Activated T-cell treated with anti-CD3 and anti-CD28 coated beads, Interleukin-2, amount 50 U/mL, for 24 hours (primary cell): ENCODE measurements at regions not wholly inside any gene's neighbourhood (a gene's known extent, or its start where the extent isn't known, plus 50 kb on each side); places are given as distances from the start of the nearest gene placed in this dataset.
A peak's percentile ranks its signal among the peaks of the same experiment; 100 is the strongest.
"Not testable (repeated sequence)": the region's sequence is repeated elsewhere in the genome, so short reads cannot be mapped to it uniquely, and the experiment has no call there.

Source experiments
- DNase-seq: peaks from one replicate; pipeline ENCODE4 v3.0.0-alpha.2; 2020
- H3K27ac Mint-ChIP-seq: 2 replicates; pipeline ENCODE4 v1.8.0; 2020; ENCODE audit warnings: mild to moderate bottlenecking, mixed read lengths
- H3K27me3 Mint-ChIP-seq: 2 replicates; pipeline ENCODE4 v1.8.0; 2020; ENCODE audit warnings: mixed read lengths
- H3K36me3 Mint-ChIP-seq: 2 replicates; pipeline ENCODE4 v1.8.0; 2020; ENCODE audit warnings: low read depth, mixed read lengths
- H3K4me1 Mint-ChIP-seq: 2 replicates; pipeline ENCODE4 v1.8.0; 2020; ENCODE audit warnings: low read depth, mixed read lengths
- H3K4me3 Mint-ChIP-seq: 2 replicates; pipeline ENCODE4 v1.8.0; 2020; ENCODE audit warnings: mild to moderate bottlenecking, moderate library complexity, mixed read lengths
- H3K9me3 Mint-ChIP-seq: 2 replicates; pipeline ENCODE4 v1.8.0; 2020; ENCODE audit warnings: mixed read lengths

DNA sequence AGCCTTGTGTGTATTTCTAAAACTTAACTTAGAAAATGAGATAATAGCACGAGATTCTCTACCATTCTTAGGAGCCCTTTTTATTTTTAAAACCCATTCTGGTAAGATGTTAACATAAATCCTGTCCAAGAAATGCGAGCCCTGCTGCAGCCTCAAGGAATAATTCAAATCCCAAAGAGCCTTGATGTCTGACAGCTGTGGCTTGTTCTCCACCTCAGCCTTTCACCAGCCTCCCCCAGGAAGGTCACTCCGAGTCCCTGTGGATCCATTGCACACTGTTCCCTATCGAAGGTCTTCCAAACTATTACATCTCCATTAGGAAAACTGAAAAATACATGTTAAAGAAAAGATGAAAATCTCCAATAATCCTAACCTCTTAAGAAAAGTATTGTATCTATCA is 98.5 kb upstream of the S1PR3 start:
- Mint-ChIP-seq H3K36me3 (no peaks in the 10 kb centered on the region), H3K27me3 (peaks cover 36% of the 10 kb centered on the region), H3K4me1 (peaks cover 7% of the 10 kb centered on the region), H3K4me3 (no peak overlapping the region), H3K27ac (no peak overlapping the region), H3K9me3 (no peaks in the 10 kb centered on the region)
- no peak for DNase-seq

GRCh38 chr9:88897081-88897480 is 94.2 kb upstream of the S1PR3 start:
- peaks cover 39% of the 10 kb centered on the region for H3K27me3 Mint-ChIP-seq
- H3K4me1 Mint-ChIP-seq, result no peaks in the 10 kb centered on the region
- H3K4me3 Mint-ChIP-seq, result no peak overlapping the region
- H3K27ac Mint-ChIP-seq, result no peak overlapping the region
- no peaks in the 10 kb centered on the region for H3K36me3 Mint-ChIP-seq
- DNase-seq, result no peak
- no peaks in the 10 kb centered on the region for H3K9me3 Mint-ChIP-seq

DNA sequence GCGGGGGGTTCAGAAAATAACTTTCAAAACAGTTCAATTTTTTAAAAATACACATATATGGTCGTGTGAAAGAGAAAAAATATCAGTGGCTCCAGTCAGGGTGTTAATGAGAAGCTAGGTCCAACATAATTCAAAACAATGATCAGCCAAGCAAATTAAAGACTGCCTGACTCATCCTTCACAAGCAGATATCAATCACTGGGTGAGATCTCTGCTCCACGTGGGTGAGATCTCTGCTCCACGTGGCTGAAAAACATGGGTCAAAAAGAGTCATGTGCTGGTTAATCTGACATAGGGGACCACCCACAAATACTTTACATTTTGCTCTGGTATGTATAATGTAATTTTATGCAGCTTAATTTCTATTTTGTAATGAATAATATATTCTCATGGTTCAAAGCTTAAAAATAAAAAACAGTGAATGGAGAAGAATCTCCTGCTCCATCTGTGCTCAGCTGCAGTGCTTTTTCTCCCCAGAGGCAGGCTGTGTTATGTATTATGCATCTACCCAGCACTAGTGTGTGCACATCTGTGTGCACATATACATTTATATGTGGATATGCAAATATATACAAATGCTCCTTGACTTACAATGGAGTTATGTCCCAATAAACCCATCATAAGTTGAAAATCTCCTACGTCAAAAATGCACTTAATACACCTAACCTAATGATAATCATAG is 93.1 kb upstream of the S1PR3 start:
- Mint-ChIP-seq H3K9me3 (no peaks in the 10 kb centered on the region), H3K4me3 (no peak overlapping the region), H3K4me1 (no peaks in the 10 kb centered on the region), H3K27me3 (peaks cover 34% of the 10 kb centered on the region), H3K27ac (no peak overlapping the region), H3K36me3 (no peaks in the 10 kb centered on the region)
- DNase-seq, result no peak

DNA sequence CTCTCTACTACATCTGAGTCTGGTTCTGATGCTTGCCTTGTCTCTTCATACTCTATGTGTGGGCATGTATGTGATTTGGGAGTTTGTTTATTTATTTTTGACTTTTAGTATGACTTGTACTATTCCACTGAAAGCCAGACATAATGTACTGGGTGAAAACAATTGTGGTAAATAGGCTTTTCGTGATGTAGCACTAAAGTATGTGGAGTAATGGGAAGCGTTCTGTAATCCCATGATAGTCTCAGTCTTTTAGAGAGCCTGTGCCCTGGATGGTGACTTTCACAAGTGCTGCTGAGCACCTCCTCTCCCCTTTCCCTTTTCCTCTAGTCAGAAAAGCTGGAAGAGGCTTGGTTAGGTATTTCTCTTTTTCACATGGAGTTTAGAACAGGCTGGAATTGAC is 85.8 kb upstream of the S1PR3 start:
- peaks cover 10% of the 10 kb centered on the region for H3K9me3 Mint-ChIP-seq
- peaks cover 50% of the 10 kb centered on the region for H3K27me3 Mint-ChIP-seq
- H3K27ac Mint-ChIP-seq, result no peak overlapping the region

GRCh38 chr9:88915916-88916315 is 75.4 kb upstream of the S1PR3 start:
- H3K9me3 Mint-ChIP-seq, result peaks cover 12% of the 10 kb centered on the region
- DNase-seq, result no peak
- no peak overlapping the region for H3K4me3 Mint-ChIP-seq
- H3K27me3 Mint-ChIP-seq, result peaks cover 28% of the 10 kb centered on the region
- H3K27ac Mint-ChIP-seq, result no peak overlapping the region
- peaks cover 15% of the 10 kb centered on the region for H3K4me1 Mint-ChIP-seq
- peaks cover 3% of the 10 kb centered on the region for H3K36me3 Mint-ChIP-seq

More for the DNA sequence above, 85.8 kb upstream of the S1PR3 start:
- Mint-ChIP-seq H3K36me3 (no peaks in the 10 kb centered on the region), H3K4me1 (no peaks in the 10 kb centered on the region), H3K4me3 (no peak overlapping the region)
- no peak for DNase-seq

DNA sequence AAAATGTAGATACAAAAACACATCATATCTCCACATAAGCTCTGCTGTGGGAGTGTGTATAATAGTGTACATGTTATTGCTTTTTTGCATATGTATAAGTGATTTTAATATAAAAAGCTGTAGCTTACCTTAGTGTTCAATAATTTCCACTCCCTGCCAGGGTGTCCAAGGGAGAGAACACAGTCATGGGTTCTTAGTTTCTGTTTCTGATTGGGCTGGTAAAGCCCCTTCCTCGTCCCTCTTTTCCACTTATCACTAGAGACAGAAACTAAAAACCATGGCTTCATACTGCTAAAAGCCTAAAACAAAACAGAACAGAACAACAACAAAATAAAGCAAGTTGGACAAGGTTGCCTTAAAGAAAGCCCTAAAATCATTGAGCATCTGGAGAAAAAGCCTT is 74.4 kb upstream of the S1PR3 start:
- peaks cover 30% of the 10 kb centered on the region for H3K27me3 Mint-ChIP-seq
- H3K36me3 Mint-ChIP-seq, result peaks cover 3% of the 10 kb centered on the region
- no peak overlapping the region for H3K27ac Mint-ChIP-seq
- DNase-seq, result no peak
- peaks cover 25% of the 10 kb centered on the region for H3K4me1 Mint-ChIP-seq
- no peak overlapping the region for H3K4me3 Mint-ChIP-seq
- peaks cover 12% of the 10 kb centered on the region for H3K9me3 Mint-ChIP-seq

- DNase-seq, result no peak
- no peak overlapping the region for H3K4me3 Mint-ChIP-seq
- H3K27me3 Mint-ChIP-seq, result peaks cover 30% of the 10 kb centered on the region
- H3K4me1 Mint-ChIP-seq, result peaks cover 30% of the 10 kb centered on the region
- no peak overlapping the region for H3K27ac Mint-ChIP-seq
- H3K36me3 Mint-ChIP-seq, result peaks cover 3% of the 10 kb centered on the region
- peaks cover 12% of the 10 kb centered on the region for H3K9me3 Mint-ChIP-seq
These were observed 73.9 kb upstream of the S1PR3 start for GRCh38 chr9:88917375-88917774.

DNA sequence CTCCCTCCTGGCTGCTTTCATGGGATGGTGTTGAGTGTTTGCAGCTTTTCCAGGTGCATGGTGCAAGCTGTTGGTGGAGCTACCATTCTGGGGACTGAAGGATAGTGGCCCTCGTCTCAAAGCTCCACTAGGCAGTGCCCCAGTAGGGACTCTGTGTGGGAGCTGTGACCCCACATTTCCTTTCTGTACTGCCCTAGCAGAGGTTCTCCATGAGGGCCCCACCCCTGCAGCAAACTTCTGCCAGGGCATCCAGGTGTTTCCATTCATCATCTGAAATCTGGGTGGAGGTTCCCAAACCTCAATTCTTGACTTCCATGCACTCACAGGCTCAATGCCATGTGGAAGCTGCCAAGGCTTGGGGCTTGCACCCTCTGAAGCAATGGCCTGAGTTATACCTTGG is 72.7 kb upstream of the S1PR3 start:
- Mint-ChIP-seq H3K27me3 (peaks cover 34% of the 10 kb centered on the region), H3K4me1 (peaks cover 40% of the 10 kb centered on the region), H3K9me3 (peaks cover 12% of the 10 kb centered on the region)
- H3K27ac Mint-ChIP-seq, H3K4me3 Mint-ChIP-seq, DNase-seq, H3K36me3 Mint-ChIP-seq: not testable (repeated sequence)

- peaks cover 51% of the 10 kb centered on the region for H3K4me1 Mint-ChIP-seq
- H3K9me3 Mint-ChIP-seq, result peaks cover 12% of the 10 kb centered on the region
- peaks cover 35% of the 10 kb centered on the region for H3K27me3 Mint-ChIP-seq
- H3K4me3 Mint-ChIP-seq, result no peak overlapping the region
- no peak overlapping the region for H3K27ac Mint-ChIP-seq
- H3K36me3 Mint-ChIP-seq, result peaks cover 3% of the 10 kb centered on the region
- no peak for DNase-seq
These were observed 70.6 kb upstream of the S1PR3 start for GRCh38 chr9:88920645-88921044.

DNA sequence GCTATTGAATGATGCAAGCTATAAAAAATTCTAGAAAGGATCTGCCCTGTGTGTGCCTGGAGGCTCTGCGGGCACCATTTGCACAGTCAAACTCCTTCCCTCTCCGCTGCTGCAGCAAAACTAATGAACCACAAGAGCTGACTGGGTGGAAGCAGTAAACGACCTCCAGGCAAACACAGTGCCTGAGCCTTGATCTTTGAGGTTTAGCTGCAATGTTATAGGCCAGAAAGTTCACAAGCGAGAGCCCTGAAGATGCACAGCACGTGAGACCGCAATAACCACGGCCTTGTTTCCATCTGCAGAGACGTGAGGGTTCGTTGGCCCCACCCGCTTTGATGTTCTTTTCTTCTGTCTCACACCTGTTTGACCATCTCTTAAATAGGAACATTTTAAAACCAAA is 69.2 kb upstream of the S1PR3 start:
- Mint-ChIP-seq H3K4me1 (peaks cover 49% of the 10 kb centered on the region), H3K36me3 (peaks cover 3% of the 10 kb centered on the region), H3K27ac (no peak overlapping the region), H3K4me3 (no peak overlapping the region), H3K27me3 (peaks cover 39% of the 10 kb centered on the region), H3K9me3 (peaks cover 12% of the 10 kb centered on the region)
- peak; percentile 44 for DNase-seq

DNA sequence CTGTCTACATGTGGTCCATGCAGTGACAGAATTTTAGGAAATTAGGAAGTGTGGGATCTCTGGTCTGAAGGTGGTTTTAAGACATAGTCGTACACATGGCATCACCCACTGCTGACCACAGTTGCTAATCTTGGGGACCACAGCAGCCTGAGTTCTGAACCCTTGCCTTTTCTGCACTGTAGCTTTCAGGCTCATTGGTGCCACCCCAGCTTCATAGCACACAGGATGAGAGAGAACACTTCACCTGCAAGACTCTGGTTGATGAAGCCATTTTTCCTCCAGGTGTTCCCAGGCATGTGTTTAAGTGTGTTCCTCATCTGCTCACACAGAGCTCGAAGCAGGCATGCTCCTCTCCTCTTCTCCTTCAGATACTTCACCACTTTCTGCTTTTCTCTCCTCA is 68.2 kb upstream of the S1PR3 start:
- H3K4me1 Mint-ChIP-seq, result peaks cover 55% of the 10 kb centered on the region
- no peak overlapping the region for H3K27ac Mint-ChIP-seq
- no peak overlapping the region for H3K4me3 Mint-ChIP-seq
- peaks cover 36% of the 10 kb centered on the region for H3K27me3 Mint-ChIP-seq
- no peak for DNase-seq
- H3K9me3 Mint-ChIP-seq, result peaks cover 7% of the 10 kb centered on the region
- H3K36me3 Mint-ChIP-seq, result peaks cover 3% of the 10 kb centered on the region

DNA sequence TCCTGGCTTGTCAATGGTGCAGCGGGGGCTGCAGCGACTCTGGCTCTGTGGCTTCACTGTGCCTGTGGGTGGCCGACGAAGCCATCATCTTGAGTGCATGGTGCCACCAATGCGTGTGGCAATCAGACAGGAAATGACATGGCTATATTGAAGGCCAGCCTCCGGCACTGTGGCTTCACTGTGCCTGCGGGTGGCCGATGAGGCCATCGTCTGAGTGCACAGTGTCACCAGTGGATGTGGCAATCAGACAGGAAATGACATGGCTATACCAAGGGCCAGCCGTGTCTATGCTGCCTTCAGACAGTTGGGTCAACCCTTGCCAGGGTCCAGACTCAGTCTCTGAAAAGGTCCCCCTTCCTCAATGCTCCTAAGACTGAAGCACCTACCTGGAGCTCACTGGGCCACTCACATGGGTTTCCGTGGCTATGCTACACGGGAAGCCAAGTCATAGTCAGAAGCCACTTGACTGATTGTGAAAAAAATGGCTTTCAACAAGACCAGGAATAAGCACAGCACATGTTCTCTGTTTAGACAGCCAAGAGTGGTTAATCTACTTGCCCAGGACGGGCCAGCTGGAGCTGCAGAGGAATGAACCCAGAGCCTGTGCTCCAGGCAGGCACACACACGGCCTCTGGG is 67.5 kb upstream of the S1PR3 start:
- H3K4me3 Mint-ChIP-seq, result no peak overlapping the region
- peaks cover 3% of the 10 kb centered on the region for H3K36me3 Mint-ChIP-seq
- no peak overlapping the region for H3K27ac Mint-ChIP-seq
- peaks cover 55% of the 10 kb centered on the region for H3K4me1 Mint-ChIP-seq
- H3K27me3 Mint-ChIP-seq, result peaks cover 36% of the 10 kb centered on the region
- peak; percentile 36 for DNase-seq
- peaks cover 6% of the 10 kb centered on the region for H3K9me3 Mint-ChIP-seq

DNA sequence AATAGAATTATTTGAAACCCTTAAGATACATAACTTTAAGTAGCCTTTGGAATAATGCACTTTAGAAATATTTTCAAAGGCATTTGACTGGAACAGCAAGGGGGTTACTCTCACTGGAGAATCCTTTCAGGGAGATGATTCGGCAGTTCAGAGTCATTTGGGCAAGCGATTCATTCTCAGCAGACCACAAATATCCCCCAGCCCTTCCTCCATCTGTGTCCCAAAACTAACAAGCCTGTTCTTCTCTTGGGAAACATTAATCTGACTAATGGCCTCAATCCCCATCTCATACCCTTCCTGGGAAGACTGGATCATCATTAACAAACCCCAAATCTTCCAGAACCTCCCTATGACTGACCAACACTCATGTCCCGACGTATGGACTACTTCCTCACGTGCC is 65.8 kb upstream of the S1PR3 start:
- Mint-ChIP-seq H3K27me3 (peaks cover 22% of the 10 kb centered on the region), H3K27ac (no peak overlapping the region), H3K9me3 (peaks cover 2% of the 10 kb centered on the region), H3K36me3 (no peaks in the 10 kb centered on the region), H3K4me1 (peaks cover 47% of the 10 kb centered on the region), H3K4me3 (no peak overlapping the region)
- no peak for DNase-seq

GRCh38 chr9:88926781-88927505 is 64.3 kb upstream of the S1PR3 start:
- H3K36me3 Mint-ChIP-seq, result no peaks in the 10 kb centered on the region
- H3K4me3 Mint-ChIP-seq, result no peak overlapping the region
- no peak overlapping the region for H3K27ac Mint-ChIP-seq
- DNase-seq, result no peak
- peaks cover 33% of the 10 kb centered on the region for H3K4me1 Mint-ChIP-seq
- peaks cover 8% of the 10 kb centered on the region for H3K9me3 Mint-ChIP-seq
- H3K27me3 Mint-ChIP-seq, result peaks cover 17% of the 10 kb centered on the region

GRCh38 chr9:88927510-88927909 is 63.8 kb upstream of the S1PR3 start:
- H3K4me1 Mint-ChIP-seq, result peaks cover 27% of the 10 kb centered on the region
- H3K36me3 Mint-ChIP-seq, result no peaks in the 10 kb centered on the region
- peaks cover 8% of the 10 kb centered on the region for H3K9me3 Mint-ChIP-seq
- H3K4me3 Mint-ChIP-seq, result no peak overlapping the region
- no peak for DNase-seq
- H3K27me3 Mint-ChIP-seq, result peaks cover 23% of the 10 kb centered on the region
- H3K27ac Mint-ChIP-seq, result no peak overlapping the region
